Transverse colon (tissue), 4 donors: ENCODE measurements at regions not wholly inside any gene's neighbourhood (a gene's known extent, or its start where the extent isn't known, plus 50 kb on each side); places are given as distances from the start of the nearest gene placed in this dataset.
"Not testable (repeated sequence)": the region's sequence is repeated elsewhere in the genome, so short reads cannot be mapped to it uniquely, and the experiment has no call there.

Source experiments
- DNase-seq: peaks from one replicate; pipeline ENCODE4 v3.0.0-alpha.2; 2019
- H3K27ac ChIP-seq, 4 donors: fragments of 200-600 bp; sonication (generic); 2 replicates each; pipeline ENCODE4 v1.5.1; 2016 to 2018; ENCODE audit warnings: inconsistent platforms in 4 of 4
- H3K27me3 ChIP-seq: fragments of 200-600 bp; sonication (generic); 2 replicates; pipeline ENCODE4 v1.5.1; 2017; ENCODE audit warnings: inconsistent platforms
- H3K36me3 ChIP-seq, 4 donors: fragments of 200-600 bp; sonication (generic); 2 replicates each; pipeline ENCODE4 v1.5.1; 2017 to 2019; ENCODE audit warnings: inconsistent platforms in 4 of 4
- H3K4me1 ChIP-seq, 4 donors: fragments of 200-600 bp; sonication (generic); 2 replicates each; pipeline ENCODE4 v1.5.1; 2017 to 2020; ENCODE audit warnings: inconsistent platforms in 4 of 4
- H3K4me3 ChIP-seq, 4 donors: fragments of 200-600 bp; sonication (generic); 1 replicate in 1 of 4; 2 replicates in 3 of 4; pipeline versions ENCODE4 v1.5.1 to v1.6.1; 2017 to 2019; ENCODE audit warnings: inconsistent platforms in 4 of 4
- H3K9me3 ChIP-seq, 2 donors: fragments of 200-600 bp; sonication (generic); 2 replicates each; pipeline ENCODE4 v1.5.1; 2017 to 2019; ENCODE audit warnings: inconsistent platforms in 2 of 2
- EP300 ChIP-seq: sonication (generic); formaldehyde crosslinking; IDR thresholded peaks from one replicate; pipeline ENCODE4 v1.6.1; 2017; ENCODE audit warnings: antibody characterized with exemption, low read depth
- POLR2A ChIP-seq: fragments of 450-650 bp; IDR thresholded peaks from one replicate; pipeline ENCODE4 v1.6.1; 2016; ENCODE audit warnings: antibody characterized with exemption, mild to moderate bottlenecking, moderate library complexity
- POLR2AphosphoS5 ChIP-seq, 3 donors: sonication (generic); formaldehyde crosslinking; IDR thresholded peaks; one replicate each; pipeline ENCODE4 v1.6.1; 2016; ENCODE audit warnings: antibody characterized with exemption in 3 of 3
- WGBS, 2 donors: methylation state at CpG; one replicate each; pipeline ENCODE4 v1.1.5; 2018; ENCODE audit warnings: low coverage in 1 of 2; 5-methylcytosine and 5-hydroxymethylcytosine counted together
- in situ Hi-C, 4 donors: fragments of 200-750 bp; cut with MboI; loops; one replicate each; pipeline versions ENCODE4 v1.15.0 to v1.15.1; 2017; ENCODE audit warnings: low sequenced_read_pairs in 3 of 4, low pct_ligation_motif_present in 1 of 4, low pct_unique_long_range_greater_than_20kb in 1 of 4
- intact Hi-C: fragments of 100-400 bp; cut with DNase I; formaldehyde crosslinking; loops from one replicate; pipeline ENCODE4 v1.15.1; 2023; ENCODE audit warnings: low total_unique reads

GRCh38 chr7:29684787-29685650, 121.3 kb upstream of the WIPF3 start:
- Histone ChIP-seq H3K36me3 (no peaks in the 10 kb centered on the region), H3K27ac (peak overlapping the region; percentile 96 to 98 (median 97)), H3K4me1 (peaks cover 0 to 16% (median 9%) of the 10 kb centered on the region in 4 donors), H3K9me3 (no peaks in the 10 kb centered on the region), H3K27me3 (no peaks in the 10 kb centered on the region), H3K4me3 (peak overlapping the region; percentile 75 to 99 (median 82))
- DNase-seq: peak; percentile 76
- 0% methylated on average over 30 of the region's 114 CpGs; no CpG with 5 or more reads in 1 of the 2 donors for WGBS, 2 donors
- intact Hi-C loops (no loop called here), in situ Hi-C loops (no loop called here)
- TF ChIP-seq EP300 (no peak), POLR2AphosphoS5 (IDR thresholded peaks at IDR 0.05) (peak in 2 of 3 donors; percentile 17 to 53), POLR2A (peak; percentile 33)

GRCh38 chr7:29685651-29686271, 120.5 kb upstream of the WIPF3 start:
- H3K27me3 ChIP-seq, H3K36me3 ChIP-seq, intact Hi-C loops, H3K9me3 ChIP-seq, DNase-seq, in situ Hi-C loops: not testable (repeated sequence)
- Histone ChIP-seq H3K4me3 (peak overlapping the region; percentile 75 to 99 (median 82)), H3K4me1 (peaks cover 0 to 16% (median 9%) of the 10 kb centered on the region in 4 donors), H3K27ac (peak overlapping the region; percentile 96 to 98 (median 97))
- WGBS, 2 donors: 2 to 13% methylated on average over 4 to 19 of the region's 21 CpGs

DNA sequence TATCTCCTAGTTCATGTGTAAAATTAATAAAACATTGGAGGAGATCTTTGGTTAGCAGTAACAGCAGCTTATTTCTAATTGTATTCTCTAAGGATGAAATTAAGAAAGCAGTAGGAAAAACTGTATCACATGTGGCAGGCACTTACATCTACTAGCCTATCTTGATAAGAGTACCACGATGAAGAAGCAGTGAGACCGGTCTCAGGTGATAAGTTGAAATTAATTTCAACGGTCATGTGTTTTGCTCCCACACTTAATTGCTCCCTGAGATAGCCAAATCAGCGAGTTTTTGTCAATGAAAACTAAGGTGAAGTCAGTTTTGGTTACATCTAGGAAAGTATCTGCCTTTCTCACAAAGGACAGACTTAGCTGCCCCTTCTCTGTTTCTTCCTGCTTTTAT, 115.8 kb upstream of the WIPF3 start:
- H3K36me3 ChIP-seq, H3K27me3 ChIP-seq, H3K4me3 ChIP-seq, H3K27ac ChIP-seq, intact Hi-C loops, in situ Hi-C loops, H3K9me3 ChIP-seq, DNase-seq, H3K4me1 ChIP-seq: not testable (repeated sequence)
- 75 to 82% methylated on average over 4 of the region's 4 CpGs for WGBS, 2 donors

DNA sequence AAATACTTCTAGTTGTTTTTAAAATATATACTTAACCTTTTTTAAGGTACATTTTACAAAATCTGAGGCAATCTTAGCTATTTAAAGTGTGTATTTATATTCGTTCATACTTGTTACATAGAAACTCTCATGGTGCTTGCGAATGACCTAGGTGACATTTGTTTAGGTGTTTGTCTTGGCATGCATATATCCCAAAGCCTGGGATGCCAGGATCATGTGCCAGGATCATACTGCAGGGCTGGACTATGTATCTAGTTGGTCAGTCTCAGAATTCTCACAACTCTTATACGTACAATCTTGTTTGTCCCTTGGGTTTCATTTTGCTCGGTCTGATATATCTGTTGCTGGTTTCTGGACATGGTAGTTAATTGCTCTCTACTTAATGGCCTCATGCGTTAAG, 109.9 kb upstream of the WIPF3 start:
- H3K27ac ChIP-seq, H3K36me3 ChIP-seq, H3K27me3 ChIP-seq, H3K4me1 ChIP-seq, intact Hi-C loops, H3K4me3 ChIP-seq, DNase-seq, in situ Hi-C loops, H3K9me3 ChIP-seq: not testable (repeated sequence)
- WGBS, 2 donors: 53 to 59% methylated on average over 5 of the region's 5 CpGs

GRCh38 chr7:29699723-29700122, 106.6 kb upstream of the WIPF3 start:
- H3K4me1 ChIP-seq, H3K9me3 ChIP-seq, H3K27me3 ChIP-seq, intact Hi-C loops, H3K4me3 ChIP-seq, H3K36me3 ChIP-seq, in situ Hi-C loops, H3K27ac ChIP-seq, DNase-seq: not testable (repeated sequence)
- 78 to 80% methylated on average over 1 to 2 of the region's 2 CpGs for WGBS, 2 donors

GRCh38 chr7:29701540-29701939, 104.8 kb upstream of the WIPF3 start:
- H3K36me3 ChIP-seq, H3K4me1 ChIP-seq, in situ Hi-C loops, intact Hi-C loops, DNase-seq, H3K27me3 ChIP-seq, H3K4me3 ChIP-seq, H3K9me3 ChIP-seq, H3K27ac ChIP-seq: not testable (repeated sequence)
- 89 to 100% methylated on average over 1 of the region's 1 CpG for WGBS, 2 donors

DNA sequence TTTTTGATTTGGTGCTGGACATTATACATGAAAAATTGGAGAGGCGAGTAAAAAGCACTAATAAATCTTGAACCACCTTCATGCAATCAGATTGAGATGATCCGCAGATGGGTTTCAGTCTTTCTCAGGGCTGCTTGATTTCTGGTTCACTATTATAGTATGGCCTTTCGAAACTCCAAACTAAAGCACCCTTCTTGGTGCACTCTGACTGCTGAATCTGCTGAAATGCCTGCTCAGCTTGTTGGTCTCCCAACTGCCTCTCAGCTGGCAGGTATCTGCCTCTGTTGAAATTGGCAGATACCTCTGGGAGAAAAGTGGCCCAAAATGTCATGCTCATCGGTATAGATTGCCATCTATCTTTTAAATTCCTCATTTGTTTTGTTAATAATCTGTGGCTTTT, 102.5 kb upstream of the WIPF3 start:
- H3K36me3 ChIP-seq, intact Hi-C loops, H3K4me3 ChIP-seq, H3K4me1 ChIP-seq, in situ Hi-C loops, H3K27me3 ChIP-seq, DNase-seq, H3K27ac ChIP-seq, H3K9me3 ChIP-seq: not testable (repeated sequence)
- 91 to 100% methylated on average over 2 to 4 of the region's 4 CpGs for WGBS, 2 donors

- H3K36me3 ChIP-seq, H3K27ac ChIP-seq, H3K4me3 ChIP-seq, H3K4me1 ChIP-seq, H3K27me3 ChIP-seq, H3K9me3 ChIP-seq, intact Hi-C loops, in situ Hi-C loops, DNase-seq: not testable (repeated sequence)
Observed at GRCh38 chr7:29709002-29709401, 97.3 kb upstream of the WIPF3 start.

GRCh38 chr7:29723127-29723526, 83.2 kb upstream of the WIPF3 start:
- H3K27me3 ChIP-seq, H3K27ac ChIP-seq, intact Hi-C loops, H3K4me3 ChIP-seq, H3K9me3 ChIP-seq, H3K4me1 ChIP-seq, DNase-seq, H3K36me3 ChIP-seq, in situ Hi-C loops: not testable (repeated sequence)
- 34 to 44% methylated on average over 4 to 8 of the region's 8 CpGs for WGBS, 2 donors
